H1 (cell line): ENCODE measurements at regions not wholly inside any gene's neighbourhood (a gene's known extent, or its start where the extent isn't known, plus 50 kb on each side); places are given as distances from the start of the nearest gene placed in this dataset.

Experiments
- CTCF ChIA-PET: fragments of 300-600 bp; sonication (Branson Sonifier 250); formaldehyde crosslinking; loops from one replicate; lab custom pipeline; 2021; ENCODE audit not compliant: partially characterized antibody; lab: Charles Lee
- POLR2A ChIA-PET: fragments of 300-600 bp; sonication (Branson Sonifier 250); formaldehyde crosslinking; loops from one replicate; lab custom pipeline; 2021; ENCODE audit warnings: inconsistent platforms; ENCODE audit not compliant: partially characterized antibody; lab: Charles Lee
- DNase-seq, 2 experiments: peaks; one replicate each; pipeline versions ENCODE4 v3.0.0 to v3.0.0-alpha.2; 2010 to 2022; ENCODE audit warnings: low spot score in 2 of 2, low read depth in 1 of 2, mixed read lengths in 1 of 2
- FAIRE-seq: peaks from 2 replicates; lab custom pipeline; 2011; peaks lifted over from hg19 to GRCh38; lab: Jason Lieb, UNC
- H2AFZ ChIP-seq: 2 replicates; pipeline ENCODE4 v1.8.1; 2012; ENCODE audit warnings: low read length, inconsistent platforms
- H2AK5ac ChIP-seq: 2 replicates; pipeline ENCODE4 v1.6.1; 2013; ENCODE audit warnings: low read depth, low read length
- H2BK120ac ChIP-seq: replicated peaks from 2 replicates; pipeline ENCODE3; 2013; ENCODE audit warnings: low read depth, low read length, inconsistent platforms
- H2BK12ac ChIP-seq: 2 replicates; pipeline ENCODE4 v1.6.1; 2013; ENCODE audit warnings: low read depth, low read length
- H2BK15ac ChIP-seq: 2 replicates; pipeline ENCODE4 v1.6.1; 2013; ENCODE audit warnings: low read length
- H2BK20ac ChIP-seq: 2 replicates; pipeline ENCODE4 v1.6.1; 2013; ENCODE audit warnings: low read length
- H2BK5ac ChIP-seq: 2 replicates; pipeline ENCODE4 v1.6.1; 2013; ENCODE audit warnings: low read depth, low read length
- H3K14ac ChIP-seq: 2 replicates; pipeline ENCODE4 v1.6.1; 2013; ENCODE audit warnings: inconsistent platforms; ENCODE audit not compliant: insufficient read length
- H3K18ac ChIP-seq: 2 replicates; pipeline ENCODE4 v1.6.1; 2013; ENCODE audit warnings: low read length; ENCODE audit errors: extremely low read depth
- H3K23ac ChIP-seq: 2 replicates; pipeline ENCODE4 v1.6.1; 2013; ENCODE audit warnings: inconsistent platforms; ENCODE audit not compliant: insufficient read length
- H3K23me2 ChIP-seq: 2 replicates; pipeline ENCODE4 v1.6.1; 2013; ENCODE audit warnings: low read depth, low read length
- H3K27ac ChIP-seq: 2 replicates; pipeline ENCODE4 v1.6.1; 2011; ENCODE audit warnings: low read depth, low read length, inconsistent platforms
- H3K27me3 ChIP-seq, 4 experiments: replicated peaks in 1 of 4; 1 replicate in 1 of 4; 2 replicates in 3 of 4; pipeline versions ENCODE4 v1.6.1 to v1.8.1; 2011 to 2013; ENCODE audit warnings: low read length in 3 of 4, mild to moderate bottlenecking in 3 of 4, inconsistent platforms in 2 of 4, mixed read lengths in 2 of 4, moderate library complexity in 1 of 4; ENCODE audit not compliant: control insufficient read depth in 3 of 4, insufficient read depth in 3 of 4; ENCODE audit errors: extremely low read depth in 1 of 4
- H3K36me3 ChIP-seq, 4 experiments: 2 replicates each; pipeline versions ENCODE4 v1.6.1 to v1.8.1; 2011 to 2013; ENCODE audit warnings: mild to moderate bottlenecking in 4 of 4, low read length in 3 of 4, moderate library complexity in 2 of 4, control low read depth in 1 of 4, inconsistent platforms in 1 of 4; ENCODE audit not compliant: insufficient read depth in 4 of 4, control insufficient read depth in 2 of 4
- H3K4ac ChIP-seq: replicated peaks from 2 replicates; pipeline ENCODE3; 2013; ENCODE audit warnings: low read length, low read depth, mixed read lengths, inconsistent platforms; ENCODE audit not compliant: insufficient read length
- H3K4me1 ChIP-seq, 4 experiments: replicated peaks in 1 of 4; 1 replicate in 1 of 4; 2 replicates in 3 of 4; pipeline versions ENCODE4 v1.6.1 to v1.8.1; 2011 to 2013; ENCODE audit warnings: low read length in 3 of 4, inconsistent platforms in 2 of 4, mixed read lengths in 1 of 4; ENCODE audit not compliant: insufficient read depth in 4 of 4, control insufficient read depth in 3 of 4
- H3K4me2 ChIP-seq, 2 experiments: 2 replicates each; pipeline versions ENCODE4 v1.6.1 to v1.8.1; 2011 to 2013; ENCODE audit warnings: low read depth in 2 of 2, low read length in 2 of 2, control low read depth in 1 of 2, inconsistent platforms in 1 of 2, mild to moderate bottlenecking in 1 of 2; ENCODE audit not compliant: insufficient read depth in 1 of 2
- H3K4me3 ChIP-seq, 4 experiments: fragments of 200-600, 300-600 bp in 1 of 4; sonication (generic), shearing (Covaris generic), sonication (Bioruptor Twin) in 1 of 4; 2 replicates each; pipeline versions ENCODE4 v1.5.1 to v1.8.1; 2011 to 2016; ENCODE audit warnings: low read length in 4 of 4, low read depth in 3 of 4, control low read depth in 2 of 4, inconsistent platforms in 2 of 4, mild to moderate bottlenecking in 2 of 4, mixed read lengths in 1 of 4, moderate library complexity in 1 of 4; ENCODE audit not compliant: insufficient read depth in 2 of 4; ENCODE audit errors: extremely low read depth in 1 of 4
- H3K56ac ChIP-seq: replicated peaks from 2 replicates; pipeline ENCODE3; 2013; ENCODE audit warnings: low read depth, mild to moderate bottlenecking, mixed read lengths, low read length, inconsistent platforms; ENCODE audit not compliant: insufficient read length
- H3K79me1 ChIP-seq: 2 replicates; pipeline ENCODE4 v1.6.1; 2013; ENCODE audit warnings: low read depth, low read length, control low read depth
- H3K79me2 ChIP-seq, 2 experiments: 2 replicates each; pipeline versions ENCODE4 v1.6.1 to v1.8.1; 2012 to 2013; ENCODE audit warnings: low read length in 2 of 2, mild to moderate bottlenecking in 2 of 2, inconsistent platforms in 1 of 2; ENCODE audit not compliant: insufficient read depth in 2 of 2, control insufficient read depth in 1 of 2
- H3K9ac ChIP-seq, 4 experiments: replicated peaks in 1 of 4; 1 replicate in 1 of 4; 2 replicates in 3 of 4; pipeline versions ENCODE4 v1.6.1 to v1.8.1; 2011 to 2013; ENCODE audit warnings: low read depth in 3 of 4, low read length in 3 of 4, control low read depth in 2 of 4, mild to moderate bottlenecking in 2 of 4, moderate library complexity in 2 of 4, inconsistent platforms in 1 of 4; ENCODE audit errors: extremely low read depth in 1 of 4
- H3K9me3 ChIP-seq, 2 experiments: 2 replicates each; pipeline versions ENCODE4 v1.6.1 to v1.8.1; 2012 to 2013; ENCODE audit warnings: mild to moderate bottlenecking in 2 of 2, moderate library complexity in 2 of 2, control low read depth in 1 of 2, inconsistent platforms in 1 of 2, low read depth in 1 of 2, low read length in 1 of 2, mixed read lengths in 1 of 2; ENCODE audit not compliant: insufficient read depth in 2 of 2
- H4K20me1 ChIP-seq, 2 experiments: replicated peaks in 1 of 2; 2 replicates each; pipeline versions ENCODE3 to v1.8.1; 2011 to 2013; ENCODE audit warnings: inconsistent platforms in 2 of 2, low read length in 2 of 2, mild to moderate bottlenecking in 1 of 2; ENCODE audit not compliant: insufficient read depth in 2 of 2, control insufficient read depth in 1 of 2
- H4K5ac ChIP-seq: 2 replicates; pipeline ENCODE4 v1.6.1; 2013; ENCODE audit warnings: low read length, low read depth, mixed read lengths, inconsistent platforms; ENCODE audit not compliant: insufficient read length
- H4K8ac ChIP-seq: 2 replicates; pipeline ENCODE4 v1.8.0; 2013; ENCODE audit warnings: mild to moderate bottlenecking, moderate library complexity, low read length, inconsistent platforms; ENCODE audit not compliant: insufficient read depth; ENCODE audit errors: extremely low read depth
- H4K91ac ChIP-seq: replicated peaks from 2 replicates; pipeline ENCODE3; 2013; ENCODE audit warnings: low read length, mixed read lengths, inconsistent platforms; ENCODE audit not compliant: insufficient read length
- BACH1 ChIP-seq: IDR thresholded peaks from 2 replicates; pipeline ENCODE4 v1.6.1; 2012; ENCODE audit warnings: low read length, improper control_type of control experiment
- RAD21 ChIP-seq, 2 experiments: IDR thresholded peaks in 1 of 2; conservative IDR thresholded peaks in 1 of 2; 2 replicates each; pipeline ENCODE4 v1.6.1; 2011; ENCODE audit warnings: low read depth in 2 of 2, low read length in 2 of 2, improper control_type of control experiment in 1 of 2, inconsistent platforms in 1 of 2, mild to moderate bottlenecking in 1 of 2, moderate library complexity in 1 of 2
- WGBS, 2 experiments: shearing (Covaris generic) in 1 of 2; methylation state at CpG; one replicate each; pipeline versions ENCODE4 v1.1.6 to v1.1.7; 2013 to 2015; ENCODE audit warnings: low lambda C conversion rate in 2 of 2, mixed read lengths in 2 of 2, inconsistent platforms in 1 of 2, low coverage in 1 of 2, missing lambda C conversion rate in 1 of 2; ENCODE audit not compliant: insufficient replicate concordance in 2 of 2, insufficient coverage in 1 of 2, insufficient read length in 1 of 2; ENCODE audit errors: extremely low coverage in 1 of 2, missing lambda C conversion rate in 1 of 2; 5-methylcytosine and 5-hydroxymethylcytosine counted together

DNA sequence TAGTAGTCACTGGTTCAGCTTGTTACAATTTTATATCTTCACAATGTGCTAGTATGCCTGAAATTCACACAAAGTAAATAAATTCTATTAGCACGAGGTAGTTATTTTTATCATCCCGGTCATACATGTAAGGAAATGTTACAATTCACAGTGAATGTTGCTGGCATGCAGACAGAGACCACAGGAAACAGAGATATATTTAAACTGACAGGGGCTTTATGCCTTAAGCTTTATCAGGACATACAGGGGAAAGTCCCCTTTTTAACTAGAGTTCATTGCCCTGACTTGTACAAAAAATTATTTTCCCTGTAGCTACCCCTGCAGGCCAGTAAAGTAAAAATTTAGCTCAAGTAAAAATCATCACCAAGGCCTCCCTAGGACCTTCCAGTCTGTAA, 712.0 kb upstream of the NRSN1 start:
- no peaks in the 10 kb centered on the region for H3K23me2 ChIP-seq
- no peak overlapping the region for H3K4me3 ChIP-seq
- H3K4me2 ChIP-seq = no peak overlapping the region
- H4K5ac ChIP-seq = no peak overlapping the region
- no peak overlapping the region for H2BK15ac ChIP-seq
- no peak overlapping the region for H4K8ac ChIP-seq
- H2BK5ac ChIP-seq = no peak overlapping the region
- no peak overlapping the region for H3K56ac ChIP-seq
- H4K20me1 ChIP-seq = no peaks in the 10 kb centered on the region
- DNase-seq = no peak
- POLR2A ChIA-PET = no interaction called here
- H2BK12ac ChIP-seq = no peak overlapping the region
- H3K23ac ChIP-seq = no peak overlapping the region
- H2AFZ ChIP-seq = no peak overlapping the region
- no peak overlapping the region for H2AK5ac ChIP-seq
- FAIRE-seq = no peak
- H2BK20ac ChIP-seq = no peak overlapping the region
- no peak overlapping the region for H2BK120ac ChIP-seq
- no peak overlapping the region for H4K91ac ChIP-seq
- no peaks in the 10 kb centered on the region; a peak in 1 of 7 replicates for H3K4me1 ChIP-seq
- TF ChIP-seq RAD21 (IDR thresholded peaks at IDR 0.05 in 1 of 2, conservative IDR thresholded peaks at IDR 0.05 in 1 of 2; ENCODE audit: low read depth in 2 of 2, low read length in 2 of 2) (peak; percentile 40 to 44), BACH1 (no peak)
- no peak overlapping the region for H3K27ac ChIP-seq
- H3K4ac ChIP-seq = no peak overlapping the region
- whole genome bisulfite sequencing, 2 experiments = 88% methylated on average over 2 of the region's 2 CpGs; no CpG with 5 or more reads in 1 of the 2 experiments
- H3K18ac ChIP-seq = no peak overlapping the region
- H3K9ac ChIP-seq = no peak overlapping the region
- H3K79me2 ChIP-seq = no peaks in the 10 kb centered on the region
- H3K14ac ChIP-seq = no peak overlapping the region
- H3K27me3 ChIP-seq = no peaks in the 10 kb centered on the region
- CTCF ChIA-PET = interaction anchor here (0.6 to 1.4 kb wide), 6 partner anchors 13 to 449 kb away, joined by 3 to 5 read pairs (median 3); no protein-coding TSS in a partner anchor
- peaks cover 0 to 2% of the 10 kb centered on the region in 2 experiments; a peak in 1 of 4 replicates for H3K9me3 ChIP-seq
- H3K79me1 ChIP-seq = no peaks in the 10 kb centered on the region
- H3K36me3 ChIP-seq = no peaks in the 10 kb centered on the region
